ENCODE measurements at regions not wholly inside any gene's neighbourhood (a gene's known extent, or its start where the extent isn't known, plus 50 kb on each side); places are given as distances from the start of the nearest gene placed in this dataset.

DNA sequence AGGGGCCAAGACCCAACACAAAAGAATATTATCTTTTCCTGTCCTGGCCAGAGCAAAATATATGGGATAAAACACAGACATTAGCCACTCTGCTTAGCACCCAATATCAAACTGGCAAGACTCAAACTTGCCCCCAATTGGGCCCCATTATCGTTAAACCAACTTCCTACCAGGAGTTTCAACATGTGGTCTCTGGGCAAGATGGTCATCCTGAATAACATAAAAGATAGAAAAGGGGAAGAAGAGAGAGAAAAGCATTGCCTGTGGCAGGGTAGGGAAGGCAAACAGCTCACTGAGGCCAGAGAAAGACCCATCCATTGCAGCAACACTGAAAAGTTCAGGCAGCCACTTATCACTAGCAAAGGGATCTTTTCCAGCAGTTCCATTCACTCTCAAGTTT is 502.1 kb downstream of the KIF2B start:
- TF ChIP-seq, protein P1, sequence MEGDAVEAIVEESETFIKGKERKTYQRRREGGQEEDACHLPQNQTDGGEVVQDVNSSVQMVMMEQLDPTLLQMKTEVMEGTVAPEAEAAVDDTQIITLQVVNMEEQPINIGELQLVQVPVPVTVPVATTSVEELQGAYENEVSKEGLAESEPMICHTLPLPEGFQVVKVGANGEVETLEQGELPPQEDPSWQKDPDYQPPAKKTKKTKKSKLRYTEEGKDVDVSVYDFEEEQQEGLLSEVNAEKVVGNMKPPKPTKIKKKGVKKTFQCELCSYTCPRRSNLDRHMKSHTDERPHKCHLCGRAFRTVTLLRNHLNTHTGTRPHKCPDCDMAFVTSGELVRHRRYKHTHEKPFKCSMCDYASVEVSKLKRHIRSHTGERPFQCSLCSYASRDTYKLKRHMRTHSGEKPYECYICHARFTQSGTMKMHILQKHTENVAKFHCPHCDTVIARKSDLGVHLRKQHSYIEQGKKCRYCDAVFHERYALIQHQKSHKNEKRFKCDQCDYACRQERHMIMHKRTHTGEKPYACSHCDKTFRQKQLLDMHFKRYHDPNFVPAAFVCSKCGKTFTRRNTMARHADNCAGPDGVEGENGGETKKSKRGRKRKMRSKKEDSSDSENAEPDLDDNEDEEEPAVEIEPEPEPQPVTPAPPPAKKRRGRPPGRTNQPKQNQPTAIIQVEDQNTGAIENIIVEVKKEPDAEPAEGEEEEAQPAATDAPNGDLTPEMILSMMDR (IDR thresholded peaks at IDR 0.05): no peak
- no peak for TF ChIP-seq POLR2A (IDR thresholded peaks at IDR 0.05)
